GM18867 (cell line): ENCODE measurements at regions not wholly inside any gene's neighbourhood (a gene's known extent, or its start where the extent isn't known, plus 50 kb on each side); places are given as distances from the start of the nearest gene placed in this dataset.

Experiments
- ATAC-seq: cut with Tn5 transposase; IDR thresholded peaks from one replicate; pipeline ENCODE4 v1.9.1; 2021; ENCODE audit warnings: mild to moderate bottlenecking, moderate library complexity; ENCODE audit not compliant: unreplicated experiment

DNA sequence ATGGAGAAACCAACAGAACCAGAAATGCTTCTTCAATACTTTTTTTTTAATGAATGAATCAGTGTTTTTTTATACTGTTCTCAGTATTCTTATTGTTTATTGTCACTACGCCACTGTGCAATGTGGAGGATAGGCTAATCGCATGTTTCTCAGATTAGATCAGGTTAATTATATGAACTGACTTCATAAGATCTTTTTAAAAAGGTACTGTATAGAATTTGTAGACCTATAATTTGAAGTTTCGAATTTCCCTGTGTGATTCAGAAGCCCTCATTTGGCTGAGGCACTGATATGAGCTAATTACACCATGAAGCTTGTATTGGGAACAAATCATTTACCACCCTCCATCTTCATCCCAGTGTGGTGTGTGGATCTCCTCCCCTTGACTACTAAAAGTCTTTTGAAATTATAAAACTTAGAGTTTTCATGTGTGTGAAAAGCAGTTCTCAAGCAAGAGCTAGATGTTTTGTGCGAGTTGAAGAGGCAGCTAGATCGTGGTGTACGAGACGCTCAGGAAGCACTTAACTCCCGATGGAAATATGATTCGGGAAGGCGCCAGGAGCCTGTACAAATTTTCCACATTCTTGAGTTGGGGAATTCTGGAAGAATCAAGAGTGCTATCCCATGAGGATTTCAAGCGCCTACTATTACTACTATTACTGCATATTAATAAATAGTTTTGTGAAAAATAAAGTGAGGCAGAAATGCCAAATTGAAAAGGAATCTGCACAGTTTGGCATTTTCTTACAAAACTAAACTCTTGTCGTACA lies 52.1 kb upstream of the KCNE2 start:
- no peak for ATAC-seq

DNA sequence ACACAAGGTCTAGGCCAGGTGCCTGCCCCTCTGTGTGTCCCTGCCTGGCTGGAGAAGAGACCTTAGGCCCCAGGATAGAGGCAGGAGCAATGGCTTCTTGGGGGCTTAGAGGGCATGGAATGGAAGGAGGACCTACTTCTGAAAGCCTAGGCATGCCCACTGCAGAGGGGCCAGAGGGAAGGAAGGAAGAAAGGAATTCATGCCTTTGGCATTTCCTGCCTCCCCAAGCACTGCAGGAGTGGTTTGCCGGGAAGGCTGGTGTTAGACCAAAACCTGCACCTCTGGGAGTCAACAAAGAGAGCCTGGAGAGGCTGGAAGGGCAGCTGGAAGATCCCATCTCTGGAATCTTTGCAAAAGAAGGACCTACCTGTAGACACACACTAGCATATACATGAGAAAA lies 50.7 kb upstream of the KCNE2 start:
- no peak for ATAC-seq
